ENCODE measurements at regions not wholly inside any gene's neighbourhood (a gene's known extent, or its start where the extent isn't known, plus 50 kb on each side); places are given as distances from the start of the nearest gene placed in this dataset.

GRCh38 chr12:31216479-31216878, 109.5 kb downstream of the SINHCAF start:
- TF ChIP-seq FOXM1 (IDR thresholded peaks at IDR 0.05; ENCODE audit: borderline replicate concordance), result no peak
- TF ChIP-seq TARDBP (IDR thresholded peaks at IDR 0.05), result no peak
- TF ChIP-seq FOXK2 (IDR thresholded peaks at IDR 0.05), result no peak
- no peak for TF ChIP-seq NFRKB (IDR thresholded peaks at IDR 0.05)
- no peak for TF ChIP-seq BHLHE40 (IDR thresholded peaks at IDR 0.05; ENCODE audit: borderline replicate concordance)
- no peak for TF ChIP-seq SUZ12 (IDR thresholded peaks at IDR 0.05)
- no peak for TF ChIP-seq ARNT (IDR thresholded peaks at IDR 0.05)
- TF ChIP-seq SP1 (IDR thresholded peaks at IDR 0.05), result no peak
- no peak for TF ChIP-seq HDGF (IDR thresholded peaks at IDR 0.05; ENCODE audit: borderline replicate concordance)

All from HEK293T (cell line).